ENCODE measurements at regions not wholly inside any gene's neighbourhood (a gene's known extent, or its start where the extent isn't known, plus 50 kb on each side); places are given as distances from the start of the nearest gene placed in this dataset.

DNA sequence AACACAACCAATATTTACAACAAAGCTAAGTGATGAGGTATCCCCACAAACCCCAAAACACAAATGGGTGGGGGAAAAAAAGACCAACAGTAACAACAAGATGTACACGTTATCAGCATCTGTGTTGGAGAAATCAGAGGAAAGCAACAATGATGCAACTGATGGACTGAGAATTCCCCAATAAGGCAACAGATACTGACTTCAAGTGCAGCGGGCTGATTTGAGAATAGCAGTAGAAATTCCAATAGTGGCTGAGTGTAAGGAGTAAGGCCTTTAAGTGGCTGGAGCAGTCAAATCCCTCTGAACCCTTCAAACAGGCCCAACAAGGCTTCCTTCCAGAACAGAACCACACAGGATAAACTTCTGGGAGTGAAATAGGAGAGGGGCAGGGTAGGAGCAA, 97.6 kb downstream of the TM2D1 start:
- DNase-seq = no peak

DNA sequence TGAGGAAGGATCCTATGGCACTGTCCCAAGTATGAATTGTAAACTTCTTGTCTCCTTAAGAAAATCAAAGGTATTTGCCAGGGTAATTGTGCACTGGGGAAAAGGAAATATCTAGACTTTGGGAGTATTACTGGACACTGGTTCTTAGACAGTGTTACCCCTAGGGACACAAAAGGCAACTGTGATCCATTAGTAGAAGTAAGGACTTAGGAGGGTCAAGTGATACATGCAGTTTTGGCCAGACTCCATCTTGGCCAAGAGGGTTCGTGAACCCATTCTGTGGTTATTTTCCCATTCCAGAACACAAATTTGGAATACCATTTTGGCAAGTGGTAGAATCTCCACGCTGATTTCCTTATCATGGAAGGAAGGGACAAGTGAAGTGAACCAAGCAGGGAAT, 98.1 kb downstream of the TM2D1 start:
- DNase-seq = no peak

DNA sequence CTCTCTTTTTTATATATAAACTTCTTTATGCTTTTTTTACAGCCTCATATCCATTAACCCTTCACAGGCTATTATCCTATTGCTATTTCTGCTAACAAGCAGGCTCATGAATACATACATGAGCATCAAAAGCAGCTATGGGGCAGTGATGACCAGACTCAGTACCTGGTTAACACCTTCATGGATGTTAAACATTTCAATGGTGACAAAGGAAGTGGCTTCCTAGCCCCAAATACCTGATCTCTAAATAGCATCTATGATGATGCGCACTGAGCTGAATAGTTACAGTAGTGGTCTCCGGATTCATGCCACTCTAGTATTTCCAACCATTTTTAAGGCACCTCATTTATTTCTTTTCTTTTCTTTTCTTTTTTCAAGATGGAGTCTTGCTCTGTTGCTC, 101.1 kb downstream of the TM2D1 start:
- no peak for DNase-seq

DNA sequence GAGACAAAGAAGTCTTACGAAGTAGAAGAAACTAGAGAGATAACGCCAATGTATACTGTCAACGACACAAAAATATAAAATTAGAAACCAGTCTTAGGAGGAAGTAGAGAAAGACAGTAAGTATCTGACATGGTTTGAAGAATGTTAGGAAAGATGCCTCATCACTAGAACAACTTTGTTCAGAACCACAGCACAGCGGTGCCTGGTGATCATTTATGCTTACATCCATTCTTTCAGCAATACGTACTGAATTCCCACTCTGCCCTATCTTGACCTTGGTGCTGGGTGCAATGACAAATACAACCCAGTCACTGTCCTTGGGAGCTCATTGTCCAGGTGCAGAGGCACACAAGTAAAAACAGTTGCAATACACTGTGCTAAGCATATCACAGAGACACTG, 104.4 kb downstream of the TM2D1 start:
- DNase-seq = no peak

DNA sequence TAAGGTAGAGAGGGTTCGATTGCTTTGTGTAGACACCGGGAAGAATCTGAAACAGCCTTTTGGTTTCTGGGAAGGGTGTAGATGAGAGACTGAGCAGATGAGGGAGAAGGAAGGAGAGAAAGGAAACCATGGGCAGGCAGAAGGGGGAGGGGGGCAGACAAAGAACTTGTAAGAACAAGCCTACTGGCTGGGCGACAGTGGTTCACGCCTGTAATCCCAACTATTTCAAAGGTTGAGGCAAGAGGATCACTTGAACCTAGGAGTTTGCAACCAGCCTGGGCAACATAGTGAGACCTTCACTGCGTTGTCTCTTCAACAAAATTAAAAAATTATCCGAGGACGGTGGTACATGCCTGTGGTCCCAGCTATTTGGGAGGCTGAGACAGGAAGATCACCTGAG, 106.2 kb downstream of the TM2D1 start:
- no peak for DNase-seq

DNA sequence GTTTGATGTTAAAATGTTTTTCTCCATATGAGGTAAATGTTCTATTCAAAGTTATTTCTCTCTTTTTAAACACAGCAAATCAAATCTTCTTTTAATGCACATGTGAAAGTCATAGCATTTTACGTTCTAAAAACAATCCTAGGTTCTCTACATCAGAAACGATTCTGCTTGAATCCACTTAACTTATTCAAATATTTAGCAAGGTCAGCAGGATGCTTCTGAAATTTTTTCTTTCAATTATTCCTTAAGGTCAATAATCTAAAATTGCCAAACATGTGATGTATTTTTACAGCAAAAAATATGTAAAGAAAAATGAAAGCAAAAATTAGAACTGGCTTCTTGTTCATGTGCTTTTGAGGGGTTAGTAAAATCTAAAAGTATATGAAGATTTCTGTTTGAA, 106.7 kb downstream of the TM2D1 start:
- no peak for DNase-seq

DNA sequence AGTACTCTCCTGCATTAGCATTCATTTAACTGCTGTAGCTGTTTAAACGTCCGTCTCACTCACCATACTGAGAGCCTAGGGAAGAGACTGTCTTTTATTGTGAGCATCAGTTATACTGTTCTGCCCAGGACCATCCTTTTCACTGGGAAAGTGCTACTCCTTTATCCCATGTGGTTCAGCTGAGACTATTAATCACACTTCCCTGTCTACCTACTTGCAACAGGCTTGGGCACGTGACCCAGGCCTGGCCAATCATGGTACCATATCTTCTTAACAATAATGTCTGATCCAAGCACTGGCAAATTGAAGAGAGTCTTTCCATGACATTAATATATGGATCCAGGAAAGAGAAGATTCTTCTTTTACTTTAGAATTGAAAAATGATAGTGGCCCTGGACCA, 108.1 kb downstream of the TM2D1 start:
- DNase-seq = no peak

DNA sequence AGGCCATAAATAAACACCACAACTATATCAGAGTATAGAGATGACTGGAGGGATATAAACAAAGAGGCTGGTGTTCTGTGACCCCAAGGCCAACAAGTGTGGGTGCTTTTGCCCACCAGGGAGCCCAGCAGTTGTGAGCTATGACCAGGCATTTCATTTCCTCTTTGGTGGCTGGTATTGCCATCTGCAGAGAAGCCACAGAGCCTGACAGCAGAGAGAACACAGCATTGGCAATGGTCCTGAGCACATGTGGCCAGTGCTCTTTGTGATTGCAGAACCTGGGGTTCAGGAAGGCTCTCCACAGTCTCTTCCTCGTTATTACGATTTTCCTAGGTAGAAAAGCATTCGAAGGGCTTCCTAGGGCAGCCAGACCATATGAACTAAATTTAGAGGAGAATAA, 112.3 kb downstream of the TM2D1 start:
- no peak for DNase-seq

DNA sequence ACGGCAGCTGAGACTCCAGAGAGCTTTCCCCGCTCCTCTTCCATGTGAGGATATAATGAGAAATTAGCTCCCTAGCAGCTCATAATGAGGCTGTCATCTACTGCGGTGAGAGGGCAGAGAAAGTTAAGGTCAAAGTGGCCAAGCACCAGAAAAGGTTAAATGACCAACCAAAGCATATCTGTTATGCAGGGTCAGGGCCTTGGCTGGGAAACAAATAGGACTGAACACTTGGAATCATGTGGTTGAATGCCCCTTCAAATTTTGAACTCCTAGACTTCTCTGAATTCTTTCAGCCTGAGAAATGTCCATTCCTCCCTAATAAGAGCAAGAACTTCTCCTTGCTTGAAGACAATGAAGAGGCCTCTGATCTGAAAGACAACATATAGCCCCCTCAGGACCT, 115.9 kb downstream of the TM2D1 start:
- DNase-seq = no peak

DNA sequence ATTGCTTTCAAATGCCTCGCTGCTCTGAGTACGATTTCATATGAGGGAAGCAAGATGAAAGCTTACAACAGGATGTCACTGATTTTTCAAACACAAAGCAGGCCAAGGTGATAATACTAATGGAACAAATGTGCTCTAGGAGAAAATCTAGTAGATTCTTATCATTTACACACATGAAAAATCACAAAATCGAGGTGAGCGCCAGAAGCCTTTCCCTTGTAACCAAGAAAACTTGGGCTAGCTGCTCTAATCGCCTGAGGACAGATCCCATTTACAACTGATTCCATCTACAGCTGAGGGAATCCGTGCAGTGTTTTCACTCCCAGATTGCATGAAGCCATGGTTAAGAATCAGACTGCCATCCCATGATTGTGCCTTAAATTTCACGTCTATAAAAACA, 117.5 kb downstream of the TM2D1 start:
- DNase-seq = no peak

DNA sequence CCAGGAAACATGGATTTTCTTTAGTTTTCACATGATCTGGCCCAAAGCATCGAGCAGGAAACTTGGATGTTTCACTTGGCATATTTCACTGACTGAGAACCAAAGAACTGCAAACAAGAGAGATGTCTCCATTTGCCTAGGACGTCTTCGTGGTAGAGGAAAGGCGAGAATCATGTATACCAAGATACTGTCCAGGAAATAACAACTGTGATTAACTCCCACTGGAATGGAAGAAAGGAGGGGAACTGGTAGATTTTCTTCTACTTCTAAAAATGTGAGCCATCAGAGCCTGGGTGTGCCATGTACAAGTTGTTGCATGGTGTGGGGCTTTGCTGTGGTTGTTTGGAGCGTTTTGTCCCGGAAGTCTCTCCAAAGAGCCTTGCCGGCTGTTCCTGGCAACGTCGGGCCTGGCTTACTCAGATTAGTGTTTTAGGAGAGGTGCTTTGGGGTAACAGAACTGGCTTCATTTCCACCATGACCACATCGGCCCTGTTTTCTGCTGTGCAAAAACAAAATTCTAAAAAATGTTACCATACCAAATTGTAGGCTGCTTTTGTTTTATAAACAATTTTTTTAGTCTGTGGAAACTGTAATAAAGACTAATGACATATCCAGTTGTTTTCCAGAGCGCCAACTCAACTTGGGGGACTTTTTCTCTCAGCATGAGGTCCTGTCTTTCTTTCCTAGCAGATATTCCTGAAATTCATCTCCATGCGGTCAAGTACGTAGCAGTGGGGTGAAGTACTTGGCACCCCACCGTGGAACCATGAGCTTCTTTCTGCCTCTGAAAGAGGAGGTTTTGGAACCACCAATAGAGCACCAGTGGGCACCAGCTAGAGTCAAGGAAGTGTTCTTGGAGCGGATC, 118.3 kb downstream of the TM2D1 start:
- DNase-seq = no peak

DNA sequence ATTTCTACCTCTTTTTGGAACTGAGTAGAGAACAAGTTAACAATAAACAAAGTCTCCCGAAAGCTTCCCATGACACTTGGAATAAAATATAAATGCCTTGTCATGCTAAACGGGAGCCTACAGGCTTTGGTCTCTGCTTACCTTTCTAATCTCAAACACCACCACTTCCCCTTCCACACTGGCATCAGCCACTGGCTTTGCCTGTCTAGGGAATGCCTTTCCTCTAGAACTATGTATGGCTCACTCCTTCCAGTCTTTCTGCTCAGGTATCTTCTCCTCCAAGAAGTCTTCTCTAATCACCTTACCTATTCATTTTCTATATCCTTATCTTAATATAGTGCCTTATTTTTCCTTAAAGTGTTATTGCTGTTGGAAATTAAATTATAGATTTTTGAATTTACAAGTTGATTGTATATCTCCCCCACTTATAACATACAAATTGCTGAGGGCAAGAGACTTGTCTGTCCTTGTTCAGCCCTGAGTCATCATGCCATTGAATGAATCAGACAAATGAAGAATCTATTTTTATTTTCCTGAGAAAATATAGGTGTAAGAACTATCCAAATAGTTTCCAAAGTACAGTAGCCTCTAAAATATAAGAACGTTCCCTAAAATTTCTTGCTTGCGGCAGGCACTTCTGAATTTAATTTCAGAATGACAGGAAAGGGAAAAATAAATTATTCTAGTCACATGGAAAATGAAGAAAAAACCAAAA, 119.2 kb downstream of the TM2D1 start:
- DNase-seq = no peak

DNA sequence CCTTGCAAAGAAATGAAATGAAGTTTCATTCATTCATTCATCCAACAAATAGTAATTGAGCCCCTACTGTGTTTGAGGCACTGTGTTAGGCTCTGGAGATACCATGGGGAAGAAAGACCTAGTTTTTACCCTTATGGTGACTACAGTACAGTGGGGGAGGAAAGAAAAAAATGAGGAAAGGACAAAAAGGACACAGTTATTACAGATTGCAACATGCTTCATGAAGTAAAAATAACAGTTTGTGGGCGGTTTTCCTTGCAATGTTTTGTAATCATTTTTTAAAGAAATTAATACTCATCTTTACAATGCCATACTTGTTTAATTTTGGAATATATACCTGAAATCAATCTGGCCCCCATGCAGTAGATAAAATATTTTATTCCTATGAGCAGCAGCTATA, 120.3 kb downstream of the TM2D1 start:
- no peak for DNase-seq

DNA sequence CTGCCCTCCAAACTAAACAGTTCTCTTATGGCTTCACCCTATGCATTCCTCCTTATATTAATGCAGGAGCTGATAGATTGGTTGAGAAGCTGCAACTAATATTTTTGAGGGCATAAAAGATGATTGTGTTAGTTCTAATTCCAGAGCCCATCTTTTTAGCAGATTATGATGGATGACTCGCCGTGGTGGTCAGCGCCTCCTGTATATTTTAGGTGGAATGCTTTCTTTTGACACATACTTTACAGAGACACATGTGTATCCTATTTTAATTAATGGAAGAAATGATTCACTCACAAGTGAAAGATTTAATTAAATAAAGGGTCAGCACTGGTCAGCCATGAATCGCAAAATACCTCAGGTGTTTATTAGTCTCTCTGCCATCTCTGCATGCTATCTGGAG, 120.7 kb downstream of the TM2D1 start:
- no peak for DNase-seq

DNA sequence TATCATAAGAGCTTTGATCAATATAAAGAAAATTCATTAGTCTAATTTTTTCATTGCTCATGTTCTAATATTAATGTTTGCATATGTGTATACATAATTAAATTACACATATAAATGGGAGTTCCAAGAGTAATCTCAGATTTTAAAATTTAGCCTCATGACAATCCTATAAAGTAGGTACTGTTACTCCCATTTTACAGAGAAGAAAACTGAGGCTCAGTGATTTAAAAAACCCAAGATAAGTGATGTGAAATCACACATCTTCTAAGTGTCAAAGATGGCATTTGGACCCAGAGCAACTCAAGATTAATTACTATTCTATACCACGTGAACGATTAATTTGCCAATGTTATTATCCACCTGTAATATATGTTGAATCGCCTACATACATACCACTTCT, 122.3 kb downstream of the TM2D1 start:
- DNase-seq = no peak

DNA sequence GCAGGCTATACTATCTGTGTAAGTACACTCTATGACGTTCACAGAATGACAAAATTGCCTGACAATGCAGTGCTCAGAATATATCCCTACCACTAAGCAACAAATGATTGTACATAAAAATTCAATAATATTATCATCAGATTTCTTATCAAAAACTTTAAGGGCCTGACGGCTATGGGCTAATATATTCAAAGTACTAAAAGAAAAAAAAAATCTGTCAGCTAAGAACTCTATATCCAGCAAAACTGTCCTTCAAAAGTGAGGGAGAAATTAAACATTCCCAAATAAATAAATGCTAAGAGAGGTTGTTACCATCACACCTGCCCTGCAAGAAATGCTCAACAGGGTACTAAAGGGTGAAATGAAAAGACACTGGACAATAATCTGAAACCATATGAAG, 127.3 kb downstream of the TM2D1 start:
- no peak for DNase-seq

DNA sequence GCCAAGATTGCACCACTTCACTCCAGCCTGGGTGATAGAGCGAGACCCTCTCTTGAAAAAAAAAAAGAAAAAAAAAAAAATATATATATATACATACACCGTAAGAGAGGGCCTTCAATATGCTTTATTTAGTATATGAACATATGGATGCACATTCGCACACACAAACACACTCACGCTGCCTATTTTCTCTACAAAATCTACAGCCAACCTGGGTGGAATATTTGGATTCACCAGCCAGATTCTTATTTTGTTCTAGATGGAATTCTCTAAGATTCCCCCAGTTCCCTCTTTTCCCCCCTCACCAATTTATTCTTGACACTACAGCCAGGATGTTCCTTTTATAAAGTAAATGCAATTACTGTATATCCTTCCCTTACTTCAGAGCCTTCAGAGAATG, 131.6 kb downstream of the TM2D1 start:
- DNase-seq = no peak

DNA sequence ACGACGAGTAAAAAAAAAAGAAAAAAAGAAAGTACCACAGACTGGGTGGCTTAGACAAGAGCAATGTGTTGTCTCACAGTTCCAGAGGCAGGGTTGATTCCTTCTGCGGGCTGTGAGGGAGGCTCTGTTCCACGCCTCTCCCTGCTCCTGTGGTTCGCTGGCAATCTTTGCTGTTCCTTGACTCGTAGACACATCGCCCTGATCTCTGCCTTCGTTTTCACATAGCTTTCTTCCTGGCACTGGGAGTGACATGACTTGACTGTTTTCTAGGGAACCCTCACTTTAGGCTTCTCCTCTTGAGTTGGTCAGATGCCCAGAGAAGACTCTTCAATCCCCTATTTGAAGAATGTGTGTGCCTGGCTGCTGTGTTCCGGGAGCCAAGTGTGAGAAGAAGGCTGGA, 133.6 kb downstream of the TM2D1 start:
- no peak for DNase-seq

DNA sequence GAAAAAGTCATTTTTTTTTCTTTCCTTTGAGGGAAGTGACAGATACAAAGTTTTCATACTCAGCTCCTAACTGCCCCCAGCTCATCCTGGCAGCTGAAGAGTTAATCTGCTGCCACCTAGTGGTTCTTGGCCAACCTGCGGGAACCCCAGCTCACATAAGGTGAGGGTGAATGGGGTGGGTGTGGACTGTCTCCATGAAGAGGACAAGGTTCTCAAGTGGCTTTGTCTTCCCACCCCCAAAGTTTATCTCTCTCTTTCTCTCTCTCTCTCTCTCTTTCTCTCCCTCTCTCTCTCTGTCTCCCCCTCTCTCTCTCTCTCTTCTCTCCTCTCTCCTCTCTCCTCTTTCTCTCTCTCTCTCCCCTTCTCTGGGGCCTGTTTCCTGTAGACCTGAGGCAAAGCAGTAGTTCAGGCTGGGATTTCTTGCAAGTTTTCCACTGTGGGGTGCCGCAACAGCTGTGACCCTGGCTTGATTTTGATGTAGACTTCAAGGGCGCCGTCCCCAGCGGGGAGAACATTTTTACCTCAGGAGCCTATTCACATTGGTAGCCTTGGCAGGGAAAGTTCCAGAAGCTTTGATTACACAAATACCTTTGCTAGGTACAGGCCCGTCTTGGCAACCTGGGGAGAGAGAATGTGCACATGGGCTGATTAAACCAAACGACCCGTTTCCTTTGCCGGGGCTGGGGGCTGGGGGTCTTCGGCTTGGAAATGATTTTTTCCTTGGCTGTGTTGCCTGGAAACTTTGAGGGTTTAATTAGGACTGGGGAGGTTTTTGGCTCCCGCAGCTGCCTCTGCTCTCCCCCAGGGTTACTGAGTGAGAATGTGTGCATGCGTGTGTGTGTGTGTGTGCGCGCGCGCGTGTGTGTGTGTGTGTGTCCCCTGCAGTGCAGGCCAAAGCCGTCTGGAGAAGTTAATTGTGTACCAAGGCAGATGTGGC, 135.9 kb downstream of the TM2D1 start:
- peak; percentile 65 for DNase-seq

DNA sequence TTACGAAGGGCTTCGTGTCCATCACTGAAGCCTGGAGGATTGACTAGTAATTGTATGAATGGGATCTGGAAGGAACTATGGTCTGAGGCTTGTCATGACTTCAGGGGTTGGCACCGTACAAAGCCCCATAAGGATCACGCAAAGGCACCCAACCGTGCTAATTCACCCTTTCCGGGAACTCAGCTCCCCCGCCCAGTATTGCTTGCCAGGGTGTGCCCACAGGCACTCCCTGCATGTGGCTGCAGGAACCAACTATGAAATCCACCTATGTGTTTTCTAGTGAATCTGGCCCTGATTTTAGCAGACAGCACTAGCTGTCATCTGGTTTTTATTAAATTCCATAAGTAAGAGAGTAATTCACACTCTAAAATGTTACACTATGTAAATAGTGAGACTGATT, 139.2 kb downstream of the TM2D1 start:
- DNase-seq = no peak

DNA sequence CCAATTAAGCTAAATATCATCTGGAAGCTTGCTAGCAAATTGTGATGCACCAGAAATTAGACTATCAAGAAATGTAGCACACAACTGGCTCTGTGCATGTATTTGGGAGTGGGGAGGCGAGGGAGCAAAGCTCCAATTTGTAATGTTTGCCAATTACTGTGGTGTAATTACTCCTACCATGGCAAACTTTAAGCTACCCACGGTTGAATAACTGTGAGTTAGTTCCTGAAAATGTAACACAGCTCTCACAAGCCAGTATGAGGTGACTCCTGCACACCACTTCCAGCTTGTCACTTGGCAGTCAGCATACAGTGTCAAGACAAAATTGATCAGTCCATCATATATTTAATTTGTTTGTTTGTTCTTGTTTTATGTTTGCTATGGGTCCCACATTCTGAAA, 141.2 kb downstream of the TM2D1 start:
- DNase-seq = no peak

DNA sequence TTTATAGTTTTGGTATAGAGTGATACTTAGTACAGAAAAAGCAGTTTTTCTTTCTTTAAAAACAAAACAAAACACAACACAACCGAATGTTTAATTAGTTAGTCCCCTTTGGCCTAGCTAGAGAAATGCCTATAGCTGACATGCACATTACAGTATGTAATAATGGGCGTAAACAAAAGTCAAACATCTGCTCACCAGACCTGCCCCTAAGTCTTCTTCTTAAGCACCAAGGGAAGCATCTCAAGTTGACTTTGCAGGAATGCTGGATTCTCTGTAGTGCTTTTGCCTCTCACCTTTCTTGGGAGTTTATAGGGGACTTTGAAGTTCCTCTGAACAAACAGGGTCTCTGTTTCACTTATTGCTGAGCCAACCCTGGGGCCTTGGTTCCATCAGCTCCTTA, 143.7 kb downstream of the TM2D1 start:
- no peak for DNase-seq

DNA sequence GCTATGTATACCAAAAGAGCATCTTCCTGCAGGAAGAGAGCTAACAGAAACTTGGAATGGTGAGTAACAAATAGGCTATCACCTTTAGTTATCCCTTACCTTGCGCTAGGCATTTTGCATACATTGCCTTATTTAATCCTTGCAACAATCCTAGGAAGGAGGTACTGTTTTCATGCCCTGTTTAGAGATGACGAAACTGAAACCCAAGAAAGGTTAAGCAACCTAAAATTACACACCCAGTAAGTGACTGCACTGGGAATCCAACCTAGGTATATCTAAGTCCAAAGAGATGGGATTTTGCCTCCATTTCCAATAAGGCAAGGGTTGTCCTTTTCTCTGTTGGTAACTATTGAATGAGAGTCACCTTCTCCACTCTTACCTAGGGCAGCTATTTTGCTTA, 144.5 kb downstream of the TM2D1 start:
- no peak for DNase-seq

DNA sequence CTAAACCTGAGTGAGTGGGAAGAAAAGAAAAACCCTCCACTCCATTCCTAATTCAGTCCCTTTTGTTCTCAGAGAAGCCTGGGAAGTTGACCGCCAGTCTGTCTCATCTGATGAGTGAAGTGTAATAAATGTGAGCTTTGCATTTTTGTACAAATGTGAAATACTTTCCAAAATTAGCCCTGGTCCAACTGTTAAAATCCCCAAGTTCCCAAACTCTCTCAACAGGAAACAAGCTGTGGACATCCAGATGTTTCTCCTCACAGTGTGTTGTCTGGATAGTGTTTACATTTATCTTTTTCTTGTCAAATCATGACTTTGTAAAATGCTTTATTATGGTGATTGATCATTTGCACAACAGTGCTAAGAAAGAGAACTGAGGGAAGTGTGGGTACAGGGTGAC, 145.1 kb downstream of the TM2D1 start:
- DNase-seq = no peak

All from stimulated activated CD4-positive, alpha-beta T cell treated with anti-CD3 and anti-CD28 coated beads, Interleukin-1b, Interleukin-23, amount 100 ng/mL, for 48 hours (primary cell).